GM19043 (cell line): ENCODE measurements at regions not wholly inside any gene's neighbourhood (a gene's known extent, or its start where the extent isn't known, plus 50 kb on each side); places are given as distances from the start of the nearest gene placed in this dataset.

ENCODE experiments used
- ATAC-seq: cut with Tn5 transposase; IDR thresholded peaks from one replicate; pipeline ENCODE4 v1.9.1; 2021; ENCODE audit warnings: low read depth; ENCODE audit not compliant: unreplicated experiment

GRCh38 chr13:22252281-22252830, 581.5 kb downstream of the FGF9 start:
- no peak for ATAC-seq

GRCh38 chr13:22253107-22253506, 582.2 kb downstream of the FGF9 start:
- ATAC-seq = no peak

DNA sequence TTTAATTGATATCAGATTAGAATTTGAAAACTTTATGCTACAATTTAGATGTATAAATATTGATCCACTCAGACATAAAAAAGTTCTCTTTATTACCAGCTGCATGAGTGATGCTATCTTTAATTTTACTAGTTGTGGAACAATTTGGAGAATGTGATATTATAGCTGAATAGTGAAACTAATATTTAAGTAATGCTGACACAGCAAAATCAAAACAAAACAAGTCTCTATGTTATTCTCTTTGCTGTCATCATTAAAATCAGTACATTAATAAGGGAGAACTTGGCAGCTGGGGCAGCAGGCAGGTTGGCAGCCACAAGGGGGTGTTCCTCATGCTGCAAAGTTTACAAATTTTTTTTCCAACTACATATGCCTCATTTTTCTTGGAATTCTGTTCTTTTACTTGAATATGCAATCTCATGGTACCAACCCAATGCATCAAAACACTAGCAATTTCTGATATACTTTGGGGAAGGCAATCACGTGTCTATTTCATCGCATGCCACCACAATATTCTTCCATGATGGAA, 585.3 kb downstream of the FGF9 start:
- ATAC-seq = no peak

- no peak for ATAC-seq
These were observed 591.4 kb downstream of the FGF9 start for GRCh38 chr13:22262001-22262885.

- ATAC-seq = no peak
These were observed 592.3 kb downstream of the FGF9 start for GRCh38 chr13:22263185-22263584.

DNA sequence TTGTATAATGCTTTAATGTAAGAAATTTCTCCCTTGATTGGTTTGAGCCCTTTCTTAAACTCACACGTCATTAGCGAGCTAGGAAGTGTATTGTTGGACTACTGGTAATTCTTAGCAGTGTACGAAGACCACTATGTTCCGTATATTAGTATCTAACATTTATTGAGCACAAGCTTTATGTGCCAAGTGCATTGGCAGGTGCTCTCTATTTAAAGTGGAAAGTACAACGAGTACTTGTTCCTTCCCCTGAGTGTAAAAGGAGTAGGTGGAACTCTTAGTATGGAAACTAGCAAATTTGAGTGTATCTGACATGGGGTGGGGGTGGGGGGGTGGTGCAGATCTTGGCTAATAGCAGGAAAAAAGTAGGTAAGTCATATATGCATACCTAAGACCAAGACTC, 594.7 kb downstream of the FGF9 start:
- ATAC-seq = no peak

GRCh38 chr13:22270881-22271280, 600.0 kb downstream of the FGF9 start:
- no peak for ATAC-seq

GRCh38 chr13:22271903-22272302, 601.0 kb downstream of the FGF9 start:
- ATAC-seq = no peak

GRCh38 chr13:22275393-22275792, 604.5 kb downstream of the FGF9 start:
- ATAC-seq = no peak

DNA sequence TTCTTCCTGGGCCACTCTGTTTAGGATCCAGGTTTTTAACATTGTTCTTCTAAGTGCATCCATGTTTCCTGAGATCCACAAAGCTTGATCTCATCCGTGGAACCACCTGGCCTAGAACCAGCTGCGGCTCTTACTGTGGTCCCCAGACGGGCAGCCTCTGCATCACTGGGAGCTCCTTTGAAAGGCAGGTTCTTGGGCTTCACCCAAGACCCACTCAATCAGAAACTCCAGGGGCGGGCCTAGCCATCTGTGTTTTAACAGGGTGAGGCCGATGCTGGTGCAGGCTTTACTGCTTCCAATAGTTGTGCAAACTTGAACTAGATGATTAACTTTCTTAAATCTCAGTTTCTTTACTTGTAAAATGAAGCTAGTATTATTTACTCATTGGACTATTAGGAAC, 605.7 kb downstream of the FGF9 start:
- ATAC-seq = no peak

DNA sequence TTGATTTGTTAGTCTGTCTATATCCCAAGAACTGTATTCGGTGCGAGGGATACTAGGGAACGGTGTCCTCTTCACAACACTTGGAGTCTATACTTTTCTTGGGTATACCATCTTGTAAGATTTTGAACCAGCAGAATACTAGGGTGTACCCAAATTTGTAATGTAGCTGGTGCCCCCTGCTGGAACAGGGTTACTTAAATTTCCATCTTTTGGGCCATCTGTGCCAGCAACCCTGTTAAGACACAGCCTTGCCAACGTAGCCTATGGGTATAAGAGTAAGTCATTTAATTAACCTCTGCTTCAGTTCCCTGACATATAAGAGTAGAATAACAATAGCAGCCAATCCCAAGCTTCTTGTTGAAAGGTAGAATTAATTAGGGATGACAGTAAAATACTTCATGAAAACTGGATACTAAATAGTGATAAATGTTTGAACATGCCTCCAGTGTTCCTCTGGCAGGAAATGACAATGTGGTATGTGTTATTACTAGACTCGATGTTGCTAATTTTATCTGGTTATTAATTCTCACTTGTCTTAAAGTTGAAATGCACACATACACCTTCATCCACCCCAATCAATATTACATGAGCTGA, 607.6 kb downstream of the FGF9 start:
- no peak for ATAC-seq

DNA sequence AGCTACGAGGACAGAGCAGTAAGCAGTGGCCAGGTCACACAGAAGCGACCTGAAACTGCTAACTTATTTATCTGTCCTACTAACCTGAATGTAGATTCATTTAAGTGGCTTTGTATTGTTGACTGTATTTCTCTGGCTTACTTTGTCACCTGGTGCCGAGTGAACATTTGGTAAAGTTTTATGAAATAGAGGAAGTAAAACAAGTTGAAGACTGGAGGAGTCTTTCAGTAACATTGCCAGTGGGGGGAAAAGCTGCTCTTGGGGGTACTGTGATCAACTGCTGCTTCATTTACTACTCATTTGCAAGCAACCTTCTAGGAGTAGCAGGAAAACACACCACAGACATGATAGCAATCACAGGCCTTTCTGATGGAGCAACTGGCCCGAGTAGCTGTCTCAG, 615.0 kb downstream of the FGF9 start:
- no peak for ATAC-seq

DNA sequence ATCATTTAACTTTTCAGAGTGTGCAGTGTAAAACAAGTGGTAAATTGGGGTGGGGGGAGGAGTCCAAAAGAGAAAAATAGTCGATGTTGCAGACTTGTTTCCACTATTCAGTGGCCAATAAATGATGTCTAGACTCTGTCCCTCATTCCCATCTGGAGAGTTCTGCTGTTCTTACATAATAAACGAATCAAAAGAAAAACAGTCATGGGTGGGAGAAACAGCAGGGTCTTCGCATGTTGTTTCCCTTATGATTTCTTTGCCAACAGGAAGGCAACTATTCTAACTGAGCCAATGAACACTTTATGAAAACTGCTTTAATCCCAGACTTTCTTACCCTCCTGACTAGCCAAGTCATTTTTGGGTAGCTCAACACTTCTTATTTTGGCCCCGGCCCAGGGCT, 615.5 kb downstream of the FGF9 start:
- no peak for ATAC-seq

DNA sequence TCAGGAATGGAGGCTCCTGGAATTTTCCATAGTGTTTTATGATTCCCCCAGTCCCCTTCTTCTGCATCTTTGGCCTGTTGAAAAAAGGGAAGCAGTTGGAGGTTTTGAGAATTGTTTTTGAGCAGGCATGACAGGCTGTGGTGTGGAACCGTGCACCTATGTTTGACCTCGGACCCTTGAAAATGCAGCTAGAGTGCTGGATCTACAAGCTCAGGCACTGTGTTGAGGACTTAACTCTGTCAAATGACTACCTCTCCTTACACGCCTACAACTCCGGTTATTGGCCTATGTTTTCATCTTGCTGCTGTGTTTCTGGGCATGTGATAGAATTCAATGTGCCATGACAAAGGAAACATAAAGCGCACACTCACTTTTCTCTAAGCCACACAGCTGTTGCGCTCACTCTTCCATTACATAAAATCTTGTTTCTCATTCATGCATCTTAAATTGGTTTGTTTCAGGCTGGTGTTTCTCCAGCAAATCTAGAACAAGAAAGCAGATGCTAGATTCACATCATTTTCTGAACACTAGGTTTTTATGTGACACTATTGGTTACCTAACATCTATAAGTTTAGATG, 616.6 kb downstream of the FGF9 start:
- ATAC-seq = no peak

DNA sequence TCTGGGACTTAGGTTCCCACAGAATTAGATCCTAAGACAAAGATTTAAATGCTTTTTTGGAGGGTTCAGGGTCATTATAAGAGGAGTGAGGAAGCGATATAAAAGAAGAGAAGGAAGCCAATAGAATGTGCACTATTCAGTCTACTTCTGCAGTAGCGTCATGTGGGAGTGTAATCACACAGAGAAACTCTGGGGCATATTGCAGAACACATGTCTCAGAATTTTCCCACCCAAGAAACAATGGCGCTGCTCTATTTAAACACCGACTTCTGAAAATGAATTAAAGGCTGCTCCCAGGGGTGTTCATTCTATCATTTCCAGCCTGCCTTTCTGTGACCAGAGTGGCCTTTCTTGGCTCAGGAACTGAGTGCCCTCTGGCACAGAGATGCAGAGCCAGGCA, 617.6 kb downstream of the FGF9 start:
- ATAC-seq = no peak

- ATAC-seq = no peak
These were observed 618.8 kb downstream of the FGF9 start for GRCh38 chr13:22289711-22290110.

- ATAC-seq = no peak
These were observed 627.7 kb downstream of the FGF9 start for GRCh38 chr13:22298530-22298929.

GRCh38 chr13:22311734-22312404, 641.0 kb downstream of the FGF9 start:
- ATAC-seq = no peak

DNA sequence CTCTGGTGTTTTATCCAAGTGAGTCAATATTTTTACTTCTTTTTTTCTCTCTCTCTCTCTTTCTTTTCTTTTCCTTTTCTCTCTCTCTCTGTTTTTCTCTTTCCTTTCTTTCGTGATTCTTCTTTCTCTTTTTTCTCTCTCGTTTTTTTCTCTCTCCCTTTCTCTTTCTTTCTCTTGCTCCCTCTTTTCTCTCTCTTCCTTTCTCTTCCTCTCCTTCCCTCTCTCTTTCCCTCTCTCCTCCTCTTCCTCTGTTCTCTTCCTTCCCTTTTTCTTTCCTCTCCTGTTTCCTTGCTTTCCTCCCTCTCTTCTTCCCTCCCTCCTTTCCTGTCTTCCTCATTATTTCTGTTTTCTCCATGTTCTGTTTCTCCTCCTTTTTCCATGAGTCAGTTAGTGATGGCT, 641.5 kb downstream of the FGF9 start:
- ATAC-seq = no peak

DNA sequence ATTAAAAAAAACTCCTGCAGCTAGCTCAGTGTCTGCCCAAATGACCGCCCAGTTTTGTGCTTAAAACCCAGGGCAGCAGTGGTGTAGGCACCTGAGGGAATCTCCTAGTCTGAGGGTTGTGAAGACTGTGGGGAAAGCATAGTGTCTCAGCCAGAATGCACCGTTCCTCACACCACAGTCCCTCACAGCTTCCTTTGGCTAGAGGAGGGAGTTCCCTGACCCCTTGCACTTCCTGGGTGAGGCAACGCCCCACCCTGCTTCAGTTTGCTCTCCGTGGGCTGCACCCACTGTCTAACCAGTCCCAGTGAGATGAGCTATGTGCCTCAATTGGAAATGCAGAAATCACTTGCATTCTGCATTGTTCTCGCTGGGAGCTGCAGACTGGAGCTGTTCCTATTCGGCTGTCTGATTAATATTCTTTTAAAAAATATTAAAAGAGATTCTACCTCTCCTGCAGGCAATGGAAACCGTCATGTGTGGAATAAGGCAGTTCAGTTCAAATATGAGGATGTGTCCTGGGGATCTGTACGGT, 645.7 kb downstream of the FGF9 start:
- no peak for ATAC-seq

GRCh38 chr13:22320991-22321390, 650.1 kb downstream of the FGF9 start:
- no peak for ATAC-seq
